22Rv1 (cell line): ENCODE measurements at regions not wholly inside any gene's neighbourhood (a gene's known extent, or its start where the extent isn't known, plus 50 kb on each side); places are given as distances from the start of the nearest gene placed in this dataset.

ENCODE experiments used
- ZFX ChIP-seq: fragments of 450-650 bp; IDR thresholded peaks from 2 replicates; pipeline ENCODE4 v1.6.1; 2017; ENCODE audit warnings: antibody characterized with exemption, borderline replicate concordance
- TF ChIP-seq, protein P1 (sequence below): fragments of 450-650 bp; IDR thresholded peaks from 2 replicates; pipeline ENCODE4 v1.5.1; 2017; ENCODE audit warnings: mild to moderate bottlenecking

DNA sequence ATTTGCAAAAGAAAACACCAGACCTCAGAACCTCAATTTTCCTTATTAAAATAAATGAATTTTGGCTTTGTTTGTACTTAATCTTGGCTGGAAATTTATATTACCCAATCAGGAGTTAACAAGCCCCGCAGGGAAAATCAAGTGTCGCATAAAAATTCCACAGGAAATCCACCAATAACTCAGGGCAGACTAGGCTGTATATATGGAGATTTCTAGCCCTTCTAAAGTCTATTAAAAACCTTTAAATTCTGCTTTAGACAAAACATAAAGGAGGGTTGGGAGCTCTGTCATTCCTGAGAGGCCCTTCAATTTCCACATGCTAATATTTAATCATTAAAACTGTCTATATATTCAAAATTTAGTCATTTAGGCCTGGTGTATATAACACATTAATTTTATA, 434.7 kb downstream of the CDH11 start:
- TF ChIP-seq, protein P1, sequence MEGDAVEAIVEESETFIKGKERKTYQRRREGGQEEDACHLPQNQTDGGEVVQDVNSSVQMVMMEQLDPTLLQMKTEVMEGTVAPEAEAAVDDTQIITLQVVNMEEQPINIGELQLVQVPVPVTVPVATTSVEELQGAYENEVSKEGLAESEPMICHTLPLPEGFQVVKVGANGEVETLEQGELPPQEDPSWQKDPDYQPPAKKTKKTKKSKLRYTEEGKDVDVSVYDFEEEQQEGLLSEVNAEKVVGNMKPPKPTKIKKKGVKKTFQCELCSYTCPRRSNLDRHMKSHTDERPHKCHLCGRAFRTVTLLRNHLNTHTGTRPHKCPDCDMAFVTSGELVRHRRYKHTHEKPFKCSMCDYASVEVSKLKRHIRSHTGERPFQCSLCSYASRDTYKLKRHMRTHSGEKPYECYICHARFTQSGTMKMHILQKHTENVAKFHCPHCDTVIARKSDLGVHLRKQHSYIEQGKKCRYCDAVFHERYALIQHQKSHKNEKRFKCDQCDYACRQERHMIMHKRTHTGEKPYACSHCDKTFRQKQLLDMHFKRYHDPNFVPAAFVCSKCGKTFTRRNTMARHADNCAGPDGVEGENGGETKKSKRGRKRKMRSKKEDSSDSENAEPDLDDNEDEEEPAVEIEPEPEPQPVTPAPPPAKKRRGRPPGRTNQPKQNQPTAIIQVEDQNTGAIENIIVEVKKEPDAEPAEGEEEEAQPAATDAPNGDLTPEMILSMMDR: no peak
- no peak for TF ChIP-seq ZFX
